GM19240 (cell line): ENCODE measurements at regions not wholly inside any gene's neighbourhood (a gene's known extent, or its start where the extent isn't known, plus 50 kb on each side); places are given as distances from the start of the nearest gene placed in this dataset.

ENCODE experiments used
- DNase-seq: peaks from one replicate; pipeline ENCODE4 v3.0.0; 2011; ENCODE audit warnings: low spot score; ENCODE audit not compliant: insufficient read length

- no peak for DNase-seq
These were observed 170.7 kb downstream of the THBS2 start for GRCh38 chr6:169082817-169083507.

GRCh38 chr6:169082093-169082492, 171.6 kb downstream of the THBS2 start:
- no peak for DNase-seq

GRCh38 chr6:169081248-169081647, 172.4 kb downstream of the THBS2 start:
- no peak for DNase-seq

- DNase-seq: no peak
These were observed 174.0 kb downstream of the THBS2 start for GRCh38 chr6:169079650-169080049.

GRCh38 chr6:169078399-169079145, 175.1 kb downstream of the THBS2 start:
- DNase-seq: no peak

- no peak for DNase-seq
These were observed 177.6 kb downstream of the THBS2 start for GRCh38 chr6:169075915-169076654.

- no peak for DNase-seq
These were observed 178.3 kb downstream of the THBS2 start for GRCh38 chr6:169075211-169075914.

GRCh38 chr6:169074526-169074925, 179.1 kb downstream of the THBS2 start:
- no peak for DNase-seq

- no peak for DNase-seq
These were observed 180.3 kb downstream of the THBS2 start for GRCh38 chr6:169073311-169073710.

- DNase-seq: no peak
These were observed 181.3 kb downstream of the THBS2 start for GRCh38 chr6:169072127-169073042.

- DNase-seq: no peak
These were observed 182.3 kb downstream of the THBS2 start for GRCh38 chr6:169071394-169071793.

- DNase-seq: no peak
These were observed 183.0 kb downstream of the THBS2 start for GRCh38 chr6:169070506-169071176.

- no peak for DNase-seq
These were observed 184.3 kb downstream of the THBS2 start for GRCh38 chr6:169069356-169069755.

GRCh38 chr6:169064194-169064593, 189.5 kb downstream of the THBS2 start:
- no peak for DNase-seq

- no peak for DNase-seq
These were observed 191.4 kb downstream of the THBS2 start for GRCh38 chr6:169062272-169062671.

GRCh38 chr6:169058634-169059033, 195.0 kb downstream of the THBS2 start:
- DNase-seq: no peak

GRCh38 chr6:169052462-169052861, 201.2 kb downstream of the THBS2 start:
- no peak for DNase-seq

- DNase-seq: no peak
These were observed 202.3 kb downstream of the THBS2 start for GRCh38 chr6:169051371-169051770.

GRCh38 chr6:169048865-169049205, 204.8 kb downstream of the THBS2 start:
- no peak for DNase-seq

GRCh38 chr6:169048185-169048864, 205.3 kb downstream of the THBS2 start:
- DNase-seq: no peak
